ENCODE measurements at regions not wholly inside any gene's neighbourhood (a gene's known extent, or its start where the extent isn't known, plus 50 kb on each side); places are given as distances from the start of the nearest gene placed in this dataset.
"Not testable (repeated sequence)": the region's sequence is repeated elsewhere in the genome, so short reads cannot be mapped to it uniquely, and the experiment has no call there.

- WGBS, 2 donors: 72 to 76% methylated on average over 5 of the region's 5 CpGs
- H3K27ac ChIP-seq: no peak overlapping the region
- no peaks in the 10 kb centered on the region for H3K9me3 ChIP-seq
These were observed 403.6 kb downstream of the CD83 start for GRCh38 chr6:14521141-14521540.

GRCh38 chr6:14521861-14522260 is 404.3 kb downstream of the CD83 start:
- H3K4me3 ChIP-seq; DNase-seq; H3K9me3 ChIP-seq; H3K27ac ChIP-seq; H3K36me3 ChIP-seq; intact Hi-C loops (cut with DNase I); H3K27me3 ChIP-seq: not testable (repeated sequence)
- WGBS, 2 donors: 97% methylated on average over 11 of the region's 11 CpGs
- peaks cover 0 to 21% (median 5%) of the 10 kb centered on the region in 4 donors for H3K4me1 ChIP-seq

More at GRCh38 chr6:14521141-14521540, 403.6 kb downstream of the CD83 start:
- Histone ChIP-seq H3K4me3 (no peak overlapping the region), H3K27me3 (no peaks in the 10 kb centered on the region), H3K4me1 (peaks cover 0 to 28% (median 5%) of the 10 kb centered on the region in 4 donors), H3K36me3 (no peaks in the 10 kb centered on the region)
- no peak for DNase-seq
- intact Hi-C loops (cut with DNase I): no loop called here
- TF ChIP-seq EP300 (IDR thresholded peaks at IDR 0.05): no peak
- TF ChIP-seq, protein P1, sequence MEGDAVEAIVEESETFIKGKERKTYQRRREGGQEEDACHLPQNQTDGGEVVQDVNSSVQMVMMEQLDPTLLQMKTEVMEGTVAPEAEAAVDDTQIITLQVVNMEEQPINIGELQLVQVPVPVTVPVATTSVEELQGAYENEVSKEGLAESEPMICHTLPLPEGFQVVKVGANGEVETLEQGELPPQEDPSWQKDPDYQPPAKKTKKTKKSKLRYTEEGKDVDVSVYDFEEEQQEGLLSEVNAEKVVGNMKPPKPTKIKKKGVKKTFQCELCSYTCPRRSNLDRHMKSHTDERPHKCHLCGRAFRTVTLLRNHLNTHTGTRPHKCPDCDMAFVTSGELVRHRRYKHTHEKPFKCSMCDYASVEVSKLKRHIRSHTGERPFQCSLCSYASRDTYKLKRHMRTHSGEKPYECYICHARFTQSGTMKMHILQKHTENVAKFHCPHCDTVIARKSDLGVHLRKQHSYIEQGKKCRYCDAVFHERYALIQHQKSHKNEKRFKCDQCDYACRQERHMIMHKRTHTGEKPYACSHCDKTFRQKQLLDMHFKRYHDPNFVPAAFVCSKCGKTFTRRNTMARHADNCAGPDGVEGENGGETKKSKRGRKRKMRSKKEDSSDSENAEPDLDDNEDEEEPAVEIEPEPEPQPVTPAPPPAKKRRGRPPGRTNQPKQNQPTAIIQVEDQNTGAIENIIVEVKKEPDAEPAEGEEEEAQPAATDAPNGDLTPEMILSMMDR (IDR thresholded peaks at IDR 0.05): no peak
- no peak for TF ChIP-seq POLR2A (IDR thresholded peaks at IDR 0.05)
- no peak for TF ChIP-seq POLR2AphosphoS5 (IDR thresholded peaks at IDR 0.05)

GRCh38 chr6:14524319-14524718 is 406.7 kb downstream of the CD83 start:
- H3K27me3 ChIP-seq: no peaks in the 10 kb centered on the region
- 81 to 86% methylated on average over 3 of the region's 3 CpGs for WGBS, 2 donors
- no peak overlapping the region for H3K27ac ChIP-seq
- DNase-seq: peak; percentile 71
- no peaks in the 10 kb centered on the region for H3K36me3 ChIP-seq
- no peak overlapping the region for H3K4me3 ChIP-seq
- no peaks in the 10 kb centered on the region for H3K4me1 ChIP-seq
- intact Hi-C loops (cut with DNase I): no loop called here
- H3K9me3 ChIP-seq: no peaks in the 10 kb centered on the region
- TF ChIP-seq EP300 (IDR thresholded peaks at IDR 0.05) (no peak), POLR2AphosphoS5 (IDR thresholded peaks at IDR 0.05) (peak in 3 of 4 donors; percentile 9 to 43 (median 25))

- no peak for DNase-seq
- no peak overlapping the region for H3K4me3 ChIP-seq
- 72 to 82% methylated on average over 4 of the region's 4 CpGs for WGBS, 2 donors
- intact Hi-C loops (cut with DNase I): no loop called here
- H3K4me1 ChIP-seq: peaks cover 0 to 7% (median 0%) of the 10 kb centered on the region in 4 donors
- H3K27ac ChIP-seq: no peak overlapping the region
- H3K36me3 ChIP-seq: no peaks in the 10 kb centered on the region
- H3K27me3 ChIP-seq: no peaks in the 10 kb centered on the region
- H3K9me3 ChIP-seq: no peaks in the 10 kb centered on the region
- no peak for TF ChIP-seq EP300 (IDR thresholded peaks at IDR 0.05)
- no peak for TF ChIP-seq POLR2AphosphoS5 (IDR thresholded peaks at IDR 0.05)
- no peak for TF ChIP-seq POLR2A (IDR thresholded peaks at IDR 0.05)
- TF ChIP-seq, protein P1 (IDR thresholded peaks at IDR 0.05): no peak
These were observed 412.8 kb downstream of the CD83 start for GRCh38 chr6:14530385-14530784.

DNA sequence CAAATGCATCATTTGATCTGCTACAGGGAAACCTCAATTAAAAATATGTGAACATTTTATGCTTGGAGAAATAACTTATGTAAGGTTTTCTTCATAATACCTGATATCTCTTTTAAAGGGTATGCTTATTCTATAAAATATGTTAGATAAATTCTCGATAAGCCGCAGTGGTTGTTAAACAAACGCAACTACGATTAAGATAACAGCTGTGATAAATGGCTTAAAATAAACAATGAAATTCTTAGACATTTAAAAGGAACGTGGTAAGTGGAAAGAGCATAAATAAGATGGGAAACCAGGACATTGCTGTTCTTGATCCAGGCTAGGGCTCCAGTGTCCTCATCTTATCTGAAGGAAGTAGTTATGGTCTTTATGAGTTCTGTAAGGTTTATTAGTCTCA is 415.9 kb downstream of the CD83 start:
- Histone ChIP-seq H3K4me3 (no peak overlapping the region), H3K4me1 (peaks cover 0 to 7% (median 0%) of the 10 kb centered on the region in 4 donors), H3K27ac (no peak overlapping the region), H3K27me3 (no peaks in the 10 kb centered on the region), H3K9me3 (no peaks in the 10 kb centered on the region), H3K36me3 (no peaks in the 10 kb centered on the region)
- no peak for DNase-seq
- WGBS, 2 donors: 10 to 53% methylated on average over 5 of the region's 5 CpGs
- intact Hi-C loops (cut with DNase I): no loop called here
- no peak for TF ChIP-seq EP300 (IDR thresholded peaks at IDR 0.05)
- no peak for TF ChIP-seq POLR2AphosphoS5 (IDR thresholded peaks at IDR 0.05)
- TF ChIP-seq POLR2A (IDR thresholded peaks at IDR 0.05): no peak

GRCh38 chr6:14537030-14537429 is 419.5 kb downstream of the CD83 start:
- no peak overlapping the region for H3K27ac ChIP-seq
- DNase-seq: no peak
- peaks cover 0 to 7% (median 0%) of the 10 kb centered on the region in 4 donors for H3K4me1 ChIP-seq
- no peaks in the 10 kb centered on the region for H3K27me3 ChIP-seq
- no peaks in the 10 kb centered on the region for H3K9me3 ChIP-seq
- no peaks in the 10 kb centered on the region for H3K36me3 ChIP-seq
- intact Hi-C loops (cut with DNase I): no loop called here
- no peak for TF ChIP-seq EP300 (IDR thresholded peaks at IDR 0.05)
- no peak for TF ChIP-seq POLR2AphosphoS5 (IDR thresholded peaks at IDR 0.05)
- TF ChIP-seq POLR2A (IDR thresholded peaks at IDR 0.05): no peak
- no peak overlapping the region for H3K4me3 ChIP-seq
- WGBS, 2 donors: 89 to 91% methylated on average over 1 of the region's 1 CpG

DNA sequence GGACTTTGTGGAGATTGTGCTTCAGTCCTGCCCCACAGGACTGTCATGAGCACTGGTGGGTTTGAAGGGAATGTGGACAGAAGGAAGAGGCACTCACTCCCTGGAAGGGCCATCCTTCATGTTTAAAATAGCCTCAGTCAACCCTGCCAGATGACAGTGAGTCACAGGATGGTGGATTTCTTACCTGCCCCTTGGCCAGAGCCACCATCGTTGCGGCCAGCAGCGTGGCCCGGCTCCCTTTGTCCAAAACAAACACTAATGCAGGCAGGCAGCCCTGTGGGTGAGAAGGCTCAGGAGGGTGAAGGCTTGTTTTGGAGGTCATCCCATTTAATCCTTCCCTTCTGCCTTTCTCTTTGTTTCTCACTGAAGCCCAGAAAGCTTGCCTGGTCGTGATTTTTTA is 422.7 kb downstream of the CD83 start:
- 88 to 96% methylated on average over 5 of the region's 5 CpGs for WGBS, 2 donors
- no peak for DNase-seq
- Histone ChIP-seq H3K27me3 (no peaks in the 10 kb centered on the region), H3K27ac (no peak overlapping the region), H3K4me1 (no peaks in the 10 kb centered on the region), H3K4me3 (no peak overlapping the region), H3K36me3 (no peaks in the 10 kb centered on the region), H3K9me3 (no peaks in the 10 kb centered on the region)
- intact Hi-C loops (cut with DNase I): no loop called here
- TF ChIP-seq POLR2A (IDR thresholded peaks at IDR 0.05): no peak
- TF ChIP-seq EP300 (IDR thresholded peaks at IDR 0.05): no peak
- TF ChIP-seq, protein P1 (IDR thresholded peaks at IDR 0.05): no peak
- TF ChIP-seq POLR2AphosphoS5 (IDR thresholded peaks at IDR 0.05): no peak

Measured in sigmoid colon (tissue), 6 donors.